GM23248 (cell line): ENCODE measurements at regions not wholly inside any gene's neighbourhood (a gene's known extent, or its start where the extent isn't known, plus 50 kb on each side); places are given as distances from the start of the nearest gene placed in this dataset.

Experiments
- DNase-seq: peaks from one replicate; pipeline ENCODE4 v3.0.0-alpha.2; 2015
- H2AFZ ChIP-seq: fragments of 200-600 bp; sonication (generic); 2 replicates; pipeline ENCODE4 v1.6.1; 2016; ENCODE audit warnings: antibody characterized with exemption
- H3F3A ChIP-seq: fragments of 200-600 bp; sonication (generic); 2 replicates; pipeline ENCODE4 v1.6.1; 2016; ENCODE audit warnings: mild to moderate bottlenecking, antibody characterized with exemption, mixed run types; ENCODE audit not compliant: insufficient read depth
- H3K27ac ChIP-seq: fragments of 200-600 bp; sonication (generic); 2 replicates; pipeline ENCODE4 v1.5.1; 2016; ENCODE audit warnings: mild to moderate bottlenecking
- H3K27me3 ChIP-seq: fragments of 200-600 bp; sonication (generic); replicated peaks from 2 replicates; pipeline ENCODE4 v1.6.1; 2016; ENCODE audit warnings: mild to moderate bottlenecking; ENCODE audit not compliant: insufficient read depth
- H3K36me3 ChIP-seq: fragments of 200-600 bp; sonication (generic); 2 replicates; pipeline ENCODE4 v1.6.1; 2016; ENCODE audit warnings: low read depth, mild to moderate bottlenecking
- H3K4me1 ChIP-seq: fragments of 200-600 bp; sonication (generic); 2 replicates; pipeline ENCODE4 v1.6.1; 2016; ENCODE audit warnings: mild to moderate bottlenecking; ENCODE audit not compliant: insufficient read depth
- H3K4me2 ChIP-seq: fragments of 200-600 bp; sonication (generic); one replicate; pipeline ENCODE4 v1.6.1; 2016; ENCODE audit warnings: mild to moderate bottlenecking; ENCODE audit not compliant: unreplicated experiment
- H3K4me3 ChIP-seq: fragments of 200-600 bp; sonication (generic); 2 replicates; pipeline ENCODE4 v1.5.1; 2016; ENCODE audit warnings: mild to moderate bottlenecking
- H3K79me2 ChIP-seq: fragments of 200-600 bp; sonication (generic); 2 replicates; pipeline ENCODE4 v1.6.1; 2016; ENCODE audit warnings: mild to moderate bottlenecking; ENCODE audit not compliant: insufficient read depth
- H3K9ac ChIP-seq: fragments of 200-600 bp; sonication (generic); 2 replicates; pipeline ENCODE4 v1.6.1; 2016; ENCODE audit warnings: mild to moderate bottlenecking
- H3K9me2 ChIP-seq: fragments of 200-600 bp; sonication (generic); 2 replicates; pipeline ENCODE4 v1.6.1; 2016; ENCODE audit warnings: mixed run types, mild to moderate bottlenecking, moderate library complexity; ENCODE audit not compliant: insufficient read depth
- H3K9me3 ChIP-seq: fragments of 200-600 bp; sonication (generic); one replicate; pipeline ENCODE4 v1.6.1; 2017; ENCODE audit warnings: low read depth
- H4K20me1 ChIP-seq: fragments of 200-600 bp; sonication (generic); 2 replicates; pipeline ENCODE4 v1.6.0; 2016; ENCODE audit not compliant: insufficient read depth
- EZH2 ChIP-seq: fragments of 200-600 bp; sonication (generic); IDR thresholded peaks from 2 replicates; pipeline ENCODE4 v1.6.1; 2018; ENCODE audit warnings: antibody characterized with exemption, mild to moderate bottlenecking; ENCODE audit not compliant: insufficient read depth, poor library complexity, severe bottlenecking
- EZH2phosphoT487 ChIP-seq: fragments of 200-600 bp; sonication (generic); IDR thresholded peaks from 2 replicates; pipeline ENCODE4 v1.6.1; 2018; ENCODE audit warnings: antibody characterized with exemption, moderate library complexity, mild to moderate bottlenecking, low read depth; ENCODE audit not compliant: insufficient read depth
- WGBS, 2 experiments: methylation state at CpG; one replicate each; pipeline ENCODE4 v1.1.6; 2015 to 2017; ENCODE audit warnings: low lambda C conversion rate in 2 of 2, low coverage in 1 of 2; ENCODE audit errors: missing lambda C conversion rate in 2 of 2; 5-methylcytosine and 5-hydroxymethylcytosine counted together
- in situ Hi-C: fragments of 300-500 bp; cut with MboI; formaldehyde crosslinking; loops from 2 replicates; pipeline ENCODE4 v1.15.0; 2020

DNA sequence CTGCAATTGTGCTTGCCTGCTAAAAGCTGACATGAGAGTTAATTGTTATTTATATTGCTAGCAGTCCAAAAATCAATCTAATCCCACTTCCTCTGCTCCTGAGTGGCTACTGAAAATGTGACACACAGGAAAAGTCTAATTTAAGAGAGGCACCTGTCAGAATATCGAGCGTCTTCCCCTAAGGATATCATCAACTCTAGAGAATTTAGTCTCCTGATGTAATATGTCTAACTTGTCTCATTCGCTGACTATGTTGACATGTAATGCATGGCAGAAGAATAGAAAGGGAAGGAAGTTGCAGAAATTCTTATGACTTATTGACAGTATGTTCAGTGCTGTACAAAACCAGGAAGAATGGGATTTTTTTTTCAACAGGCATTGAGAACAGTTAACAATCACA is 893.4 kb upstream of the CDH8 start:
- Histone ChIP-seq H3K27ac (no peak overlapping the region), H3K36me3 (no peaks in the 10 kb centered on the region), H3K4me3 (no peak overlapping the region), H2AFZ (no peak overlapping the region), H3K9ac (no peak overlapping the region), H3K9me3 (no peaks in the 10 kb centered on the region), H3K4me1 (no peaks in the 10 kb centered on the region), H3K27me3 (no peaks in the 10 kb centered on the region), H3K79me2 (no peaks in the 10 kb centered on the region), H3K9me2 (no peaks in the 10 kb centered on the region), H4K20me1 (no peaks in the 10 kb centered on the region), H3F3A (no peaks in the 10 kb centered on the region), H3K4me2 (no peak overlapping the region)
- 29 to 33% methylated on average over 3 of the region's 3 CpGs for WGBS, 2 experiments
- in situ Hi-C loops: no loop called here
- TF ChIP-seq EZH2: no peak
- TF ChIP-seq EZH2phosphoT487: no peak
- DNase-seq: no peak

DNA sequence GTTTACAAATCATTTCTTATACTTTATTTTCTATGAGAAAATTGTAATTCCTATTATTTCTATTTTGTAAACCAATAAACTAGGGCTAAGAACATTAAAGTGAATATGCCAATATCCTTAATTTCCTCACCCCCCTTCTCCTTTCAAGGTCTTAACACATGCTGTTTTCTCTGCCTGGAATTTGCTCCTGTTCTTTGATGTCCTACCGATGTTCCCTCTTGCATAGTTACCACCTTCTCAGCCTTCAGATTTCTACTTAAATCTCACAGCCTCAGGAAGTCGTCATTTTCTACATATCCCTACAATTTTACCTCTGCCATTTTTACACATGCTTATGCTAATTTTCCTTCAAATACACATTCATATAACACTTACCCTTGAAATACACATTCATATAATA is 890.9 kb upstream of the CDH8 start:
- no peaks in the 10 kb centered on the region for H3K27me3 ChIP-seq
- TF ChIP-seq EZH2phosphoT487 (no peak), EZH2 (no peak)
- no peaks in the 10 kb centered on the region for H4K20me1 ChIP-seq
- H3K4me3 ChIP-seq: no peak overlapping the region
- 17 to 18% methylated on average over 2 of the region's 2 CpGs for WGBS, 2 experiments
- no peaks in the 10 kb centered on the region for H3K4me1 ChIP-seq
- H3K9me3 ChIP-seq: no peaks in the 10 kb centered on the region
- H2AFZ ChIP-seq: no peak overlapping the region
- H3K79me2 ChIP-seq: no peaks in the 10 kb centered on the region
- no peak overlapping the region for H3K27ac ChIP-seq
- no peak overlapping the region for H3K4me2 ChIP-seq
- H3F3A ChIP-seq: no peaks in the 10 kb centered on the region
- no peaks in the 10 kb centered on the region for H3K36me3 ChIP-seq
- no peaks in the 10 kb centered on the region for H3K9me2 ChIP-seq
- no peak for DNase-seq
- in situ Hi-C loops: no loop called here
- no peak overlapping the region for H3K9ac ChIP-seq

DNA sequence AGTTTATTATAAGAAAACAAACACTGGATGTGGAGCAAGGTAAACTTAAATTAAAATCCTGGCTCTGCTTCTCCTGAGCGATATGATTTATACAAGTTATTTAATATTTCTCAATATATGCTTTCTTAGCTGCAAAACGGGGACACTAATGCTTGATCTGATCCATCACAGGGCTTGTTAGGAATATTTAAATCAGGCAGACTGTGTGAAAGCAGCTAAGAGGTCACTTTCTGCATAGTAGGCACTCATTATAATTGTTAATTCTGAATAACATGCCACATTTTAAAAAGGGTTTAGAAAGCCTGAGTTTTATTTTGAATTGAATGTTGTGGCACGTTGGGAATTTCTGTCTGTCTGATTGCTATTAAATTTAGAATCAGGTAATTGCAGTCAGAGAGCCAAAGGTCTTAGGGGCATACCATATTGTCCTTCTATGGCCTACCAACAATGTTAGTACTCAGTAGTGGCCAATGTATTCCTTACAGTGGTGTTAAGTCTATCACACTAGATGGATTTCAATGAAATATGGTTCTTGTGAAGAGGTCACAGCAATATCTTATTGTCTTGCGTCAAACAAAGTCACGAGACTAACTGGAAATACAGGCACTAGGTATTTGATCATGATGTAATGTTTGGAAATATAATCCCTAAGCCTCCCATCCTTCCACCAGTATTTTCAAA is 890.0 kb upstream of the CDH8 start:
- no peaks in the 10 kb centered on the region for H3K4me1 ChIP-seq
- H2AFZ ChIP-seq: no peak overlapping the region
- no peaks in the 10 kb centered on the region for H3K9me2 ChIP-seq
- no peaks in the 10 kb centered on the region for H3K36me3 ChIP-seq
- no peak overlapping the region for H3K27ac ChIP-seq
- no peaks in the 10 kb centered on the region for H3K27me3 ChIP-seq
- no peak for TF ChIP-seq EZH2
- TF ChIP-seq EZH2phosphoT487: no peak
- in situ Hi-C loops: no loop called here
- H3K79me2 ChIP-seq: no peaks in the 10 kb centered on the region
- H3F3A ChIP-seq: no peaks in the 10 kb centered on the region
- no peak overlapping the region for H3K4me3 ChIP-seq
- no peaks in the 10 kb centered on the region for H3K9me3 ChIP-seq
- no peak for DNase-seq
- 34% methylated on average over 5 of the region's 5 CpGs for WGBS, 2 experiments
- H3K4me2 ChIP-seq: no peak overlapping the region
- H4K20me1 ChIP-seq: no peaks in the 10 kb centered on the region
- H3K9ac ChIP-seq: no peak overlapping the region

DNA sequence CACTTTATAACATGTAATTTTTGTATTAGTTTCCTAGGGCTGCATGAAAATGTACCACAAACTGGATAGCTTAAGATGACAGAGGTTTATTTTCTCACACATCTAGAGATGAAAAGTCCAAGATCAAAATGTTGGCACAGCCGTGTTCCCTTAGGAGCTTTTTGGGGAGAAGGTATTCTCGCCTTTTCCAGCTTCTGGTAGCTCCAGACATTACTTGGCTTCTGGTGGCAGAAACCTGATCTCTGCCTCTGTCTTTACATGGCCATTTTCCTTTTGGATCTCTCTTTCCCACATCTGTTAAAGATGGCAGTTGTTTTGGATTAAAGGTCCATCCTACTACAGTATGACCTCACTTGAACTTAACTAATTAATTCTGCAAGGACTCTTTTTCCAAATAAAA is 885.7 kb upstream of the CDH8 start:
- H3K9me2 ChIP-seq: no peaks in the 10 kb centered on the region
- no peak for DNase-seq
- H3K4me2 ChIP-seq: no peak overlapping the region
- H3K79me2 ChIP-seq: no peaks in the 10 kb centered on the region
- H3K36me3 ChIP-seq: no peaks in the 10 kb centered on the region
- H3K27ac ChIP-seq: no peak overlapping the region
- TF ChIP-seq EZH2phosphoT487: no peak
- no peaks in the 10 kb centered on the region for H3K9me3 ChIP-seq
- H3K4me3 ChIP-seq: no peak overlapping the region
- H4K20me1 ChIP-seq: no peaks in the 10 kb centered on the region
- no peak overlapping the region for H3K9ac ChIP-seq
- H3K27me3 ChIP-seq: no peaks in the 10 kb centered on the region
- in situ Hi-C loops: no loop called here
- 8 to 12% methylated on average over 2 of the region's 2 CpGs for WGBS, 2 experiments
- no peaks in the 10 kb centered on the region for H3F3A ChIP-seq
- no peaks in the 10 kb centered on the region for H3K4me1 ChIP-seq
- H2AFZ ChIP-seq: no peak overlapping the region

DNA sequence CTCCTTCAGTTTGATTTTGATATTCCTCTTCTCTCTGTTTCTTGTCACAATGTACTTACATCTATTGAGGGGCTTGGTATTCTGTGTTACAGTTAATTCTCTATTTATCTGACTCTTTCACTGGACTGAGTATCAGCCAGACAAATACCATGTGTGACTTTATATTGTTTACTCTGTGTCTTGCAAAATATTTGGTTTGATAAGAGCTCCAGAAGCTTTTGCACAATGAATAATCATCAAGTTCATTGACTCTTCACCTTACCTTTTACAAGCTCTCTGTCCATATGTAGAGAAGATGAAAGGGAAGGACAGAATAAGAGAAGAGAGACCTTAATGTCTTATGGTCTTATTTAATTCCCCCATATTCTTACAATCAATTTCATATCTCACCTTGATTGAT is 877.7 kb upstream of the CDH8 start:
- Histone ChIP-seq H3K27ac (no peak overlapping the region), H3K4me2 (no peak overlapping the region), H3F3A (no peaks in the 10 kb centered on the region), H2AFZ (no peak overlapping the region), H3K4me3 (no peak overlapping the region), H3K9me3 (no peaks in the 10 kb centered on the region), H3K9ac (no peak overlapping the region), H3K4me1 (no peaks in the 10 kb centered on the region), H3K9me2 (no peaks in the 10 kb centered on the region), H3K79me2 (no peaks in the 10 kb centered on the region), H3K27me3 (no peaks in the 10 kb centered on the region), H3K36me3 (no peaks in the 10 kb centered on the region), H4K20me1 (no peaks in the 10 kb centered on the region)
- in situ Hi-C loops: no loop called here
- no peak for DNase-seq
- TF ChIP-seq EZH2: no peak
- TF ChIP-seq EZH2phosphoT487: no peak
